OCI-LY7 (cell line): ENCODE measurements at regions not wholly inside any gene's neighbourhood (a gene's known extent, or its start where the extent isn't known, plus 50 kb on each side); places are given as distances from the start of the nearest gene placed in this dataset.

Experiments
- EZH2phosphoT487 ChIP-seq: fragments of 200-600 bp; sonication (generic); IDR thresholded peaks from 2 replicates; pipeline ENCODE4 v1.6.1; 2018; ENCODE audit warnings: low read depth, borderline replicate concordance, mild to moderate bottlenecking, mixed run types, antibody characterized with exemption, low read length, moderate library complexity, mixed read lengths
- TF ChIP-seq, protein P1 (sequence below): fragments of 200-600 bp; sonication (generic); conservative IDR thresholded peaks from 2 replicates; pipeline ENCODE4 v1.5.1; 2014; ENCODE audit warnings: mild to moderate bottlenecking, antibody characterized with exemption, low read length, moderate library complexity, mixed read lengths

DNA sequence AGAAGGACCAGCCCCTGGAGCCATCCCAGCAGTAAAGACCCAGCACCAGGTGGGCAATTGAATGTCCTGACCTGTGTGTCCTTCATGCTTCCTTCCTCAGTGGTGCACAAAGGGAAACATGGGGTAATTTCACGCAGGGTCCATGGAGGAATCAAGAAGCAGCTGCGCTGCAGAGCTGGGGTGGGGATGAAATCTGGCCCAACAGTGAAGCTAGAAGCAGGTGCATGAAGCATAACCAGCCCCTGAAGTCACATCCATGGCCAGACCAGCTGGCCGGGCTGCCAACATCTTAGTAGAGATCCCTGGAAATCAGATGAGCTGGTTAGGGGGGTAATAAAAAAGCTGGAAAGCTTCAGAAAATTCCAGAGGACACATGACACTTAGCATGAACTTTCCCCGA is 646.7 kb upstream of the DEFB115 start:
- TF ChIP-seq, protein P1, sequence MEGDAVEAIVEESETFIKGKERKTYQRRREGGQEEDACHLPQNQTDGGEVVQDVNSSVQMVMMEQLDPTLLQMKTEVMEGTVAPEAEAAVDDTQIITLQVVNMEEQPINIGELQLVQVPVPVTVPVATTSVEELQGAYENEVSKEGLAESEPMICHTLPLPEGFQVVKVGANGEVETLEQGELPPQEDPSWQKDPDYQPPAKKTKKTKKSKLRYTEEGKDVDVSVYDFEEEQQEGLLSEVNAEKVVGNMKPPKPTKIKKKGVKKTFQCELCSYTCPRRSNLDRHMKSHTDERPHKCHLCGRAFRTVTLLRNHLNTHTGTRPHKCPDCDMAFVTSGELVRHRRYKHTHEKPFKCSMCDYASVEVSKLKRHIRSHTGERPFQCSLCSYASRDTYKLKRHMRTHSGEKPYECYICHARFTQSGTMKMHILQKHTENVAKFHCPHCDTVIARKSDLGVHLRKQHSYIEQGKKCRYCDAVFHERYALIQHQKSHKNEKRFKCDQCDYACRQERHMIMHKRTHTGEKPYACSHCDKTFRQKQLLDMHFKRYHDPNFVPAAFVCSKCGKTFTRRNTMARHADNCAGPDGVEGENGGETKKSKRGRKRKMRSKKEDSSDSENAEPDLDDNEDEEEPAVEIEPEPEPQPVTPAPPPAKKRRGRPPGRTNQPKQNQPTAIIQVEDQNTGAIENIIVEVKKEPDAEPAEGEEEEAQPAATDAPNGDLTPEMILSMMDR, result no peak
- no peak for TF ChIP-seq EZH2phosphoT487
